Activated B cell treated with CpG ODN at 0.5 μM for 24 hours (primary cell): ENCODE measurements at regions not wholly inside any gene's neighbourhood (a gene's known extent, or its start where the extent isn't known, plus 50 kb on each side); places are given as distances from the start of the nearest gene placed in this dataset.

Experiments used
- ATAC-seq: fragments of 200-7000 bp; cut with Tn5 transposase; one replicate; pipeline ENCODE4 v1.10.0; 2021; ENCODE audit warnings: low read depth, mild to moderate bottlenecking, moderate library complexity
- CTCF ChIA-PET: fragments of 350-600 bp; sonication (Branson Sonifier 250); formaldehyde crosslinking; loops from one replicate; lab custom pipeline; 2021; ENCODE audit warnings: antibody characterized with exemption; lab: Charles Lee
- POLR2A ChIA-PET: fragments of 350-600 bp; sonication (Branson Sonifier 250); formaldehyde crosslinking; loops from one replicate; lab custom pipeline; 2021; ENCODE audit warnings: antibody characterized with exemption; lab: Charles Lee
- DNase-seq: peaks from one replicate; pipeline ENCODE4 v3.0.0; 2022
- H3K27ac Mint-ChIP-seq: one replicate; pipeline ENCODE4 v1.8.0; 2020; ENCODE audit warnings: mixed read lengths
- H3K27me3 Mint-ChIP-seq: one replicate; pipeline ENCODE4 v1.8.0; 2021; ENCODE audit warnings: mixed read lengths
- H3K36me3 Mint-ChIP-seq: one replicate; pipeline ENCODE4 v1.8.0; 2021; ENCODE audit warnings: low read depth, mixed read lengths
- H3K4me1 Mint-ChIP-seq: one replicate; pipeline ENCODE4 v1.8.0; 2021; ENCODE audit warnings: mixed read lengths
- H3K4me3 Mint-ChIP-seq: one replicate; pipeline ENCODE4 v1.8.0; 2020; ENCODE audit warnings: mild to moderate bottlenecking, mixed read lengths
- H3K9me3 Mint-ChIP-seq: one replicate; pipeline ENCODE4 v1.8.0; 2020; ENCODE audit warnings: mixed read lengths
- intact Hi-C: fragments of 100-400 bp; cut with micrococcal nuclease; formaldehyde crosslinking; loops from one replicate; pipeline ENCODE4 v1.15.1; 2024
- TF ChIP-seq, protein P1 (sequence below): fragments of 200-600 bp; IDR thresholded peaks from one replicate; pipeline ENCODE4 v1.8.0; 2022; ENCODE audit warnings: antibody characterized with exemption, mild to moderate bottlenecking

DNA sequence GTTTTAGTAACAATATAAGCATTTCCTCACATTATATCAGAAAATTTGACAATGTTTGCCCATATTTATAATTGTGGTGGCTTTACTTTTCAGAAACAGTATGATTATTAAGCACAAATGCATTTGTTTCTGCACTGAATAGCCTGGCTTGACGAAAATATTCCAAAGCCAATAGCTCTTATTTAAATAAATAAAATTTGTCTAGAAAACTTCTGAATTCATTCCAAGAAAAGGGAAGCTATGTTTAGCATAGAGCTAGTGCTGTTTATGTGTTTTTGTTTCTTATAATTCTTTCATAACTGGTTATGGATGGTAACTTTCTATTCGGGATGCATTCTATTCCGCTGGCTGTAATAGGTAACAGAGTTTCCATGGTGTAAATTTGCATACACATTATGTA lies 268.6 kb downstream of the PTBP2 start:
- no peak overlapping the region for H3K27ac Mint-ChIP-seq
- H3K4me3 Mint-ChIP-seq: no peak overlapping the region
- POLR2A ChIA-PET: no interaction called here
- intact Hi-C loops: no loop called here
- ATAC-seq: no peak
- no peaks in the 10 kb centered on the region for H3K4me1 Mint-ChIP-seq
- DNase-seq: no peak
- no peaks in the 10 kb centered on the region for H3K36me3 Mint-ChIP-seq
- TF ChIP-seq, protein P1, sequence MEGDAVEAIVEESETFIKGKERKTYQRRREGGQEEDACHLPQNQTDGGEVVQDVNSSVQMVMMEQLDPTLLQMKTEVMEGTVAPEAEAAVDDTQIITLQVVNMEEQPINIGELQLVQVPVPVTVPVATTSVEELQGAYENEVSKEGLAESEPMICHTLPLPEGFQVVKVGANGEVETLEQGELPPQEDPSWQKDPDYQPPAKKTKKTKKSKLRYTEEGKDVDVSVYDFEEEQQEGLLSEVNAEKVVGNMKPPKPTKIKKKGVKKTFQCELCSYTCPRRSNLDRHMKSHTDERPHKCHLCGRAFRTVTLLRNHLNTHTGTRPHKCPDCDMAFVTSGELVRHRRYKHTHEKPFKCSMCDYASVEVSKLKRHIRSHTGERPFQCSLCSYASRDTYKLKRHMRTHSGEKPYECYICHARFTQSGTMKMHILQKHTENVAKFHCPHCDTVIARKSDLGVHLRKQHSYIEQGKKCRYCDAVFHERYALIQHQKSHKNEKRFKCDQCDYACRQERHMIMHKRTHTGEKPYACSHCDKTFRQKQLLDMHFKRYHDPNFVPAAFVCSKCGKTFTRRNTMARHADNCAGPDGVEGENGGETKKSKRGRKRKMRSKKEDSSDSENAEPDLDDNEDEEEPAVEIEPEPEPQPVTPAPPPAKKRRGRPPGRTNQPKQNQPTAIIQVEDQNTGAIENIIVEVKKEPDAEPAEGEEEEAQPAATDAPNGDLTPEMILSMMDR: no peak
- H3K9me3 Mint-ChIP-seq: peaks cover 2% of the 10 kb centered on the region
- CTCF ChIA-PET: no interaction called here
- peaks cover 3% of the 10 kb centered on the region for H3K27me3 Mint-ChIP-seq

DNA sequence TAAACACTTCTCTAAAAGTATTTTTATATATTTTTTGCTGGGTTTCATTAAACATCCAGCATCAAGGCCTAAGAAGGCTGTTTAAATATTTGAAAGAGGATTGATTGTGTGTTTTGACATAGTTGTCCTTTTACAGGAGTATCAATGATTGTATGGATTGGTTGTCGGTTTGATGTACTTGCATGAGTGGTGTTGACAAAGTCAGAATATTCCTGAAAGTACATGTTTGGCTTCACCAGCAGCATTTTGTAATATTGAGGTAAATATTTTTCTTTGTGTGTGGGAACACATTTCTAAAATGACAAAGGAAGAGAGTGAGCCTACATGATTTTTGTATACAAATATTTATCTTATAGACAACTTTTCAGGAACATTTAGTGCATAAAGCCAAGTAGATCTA lies 269.7 kb downstream of the PTBP2 start:
- intact Hi-C loops: no loop called here
- no peaks in the 10 kb centered on the region for H3K9me3 Mint-ChIP-seq
- H3K36me3 Mint-ChIP-seq: no peaks in the 10 kb centered on the region
- no peak overlapping the region for H3K27ac Mint-ChIP-seq
- CTCF ChIA-PET: no interaction called here
- peaks cover 3% of the 10 kb centered on the region for H3K27me3 Mint-ChIP-seq
- POLR2A ChIA-PET: no interaction called here
- H3K4me1 Mint-ChIP-seq: no peaks in the 10 kb centered on the region
- DNase-seq: no peak
- no peak overlapping the region for H3K4me3 Mint-ChIP-seq
- TF ChIP-seq, protein P1: no peak
- ATAC-seq: no peak

DNA sequence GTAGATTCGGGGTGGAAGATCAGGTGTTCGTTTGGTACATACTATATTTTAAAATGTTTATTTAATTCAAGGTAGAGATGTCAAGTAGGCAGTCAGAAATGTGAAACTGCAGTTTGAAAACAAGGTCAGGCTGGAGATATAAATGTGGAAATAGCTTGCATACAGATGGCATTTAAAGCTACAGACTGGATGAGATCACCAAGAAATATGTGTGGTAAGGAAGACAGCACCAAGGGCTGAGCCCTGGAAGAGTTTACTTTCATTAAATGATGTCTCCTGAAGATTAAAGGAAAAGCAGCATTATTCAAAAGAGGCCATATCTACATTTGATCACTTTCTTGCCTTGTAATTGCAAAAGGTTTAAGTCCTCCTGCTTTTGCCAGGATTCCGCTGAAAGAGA lies 271.3 kb downstream of the PTBP2 start:
- DNase-seq (no peak), ATAC-seq (no peak)
- CTCF ChIA-PET: no interaction called here
- Mint-ChIP-seq H3K9me3 (no peaks in the 10 kb centered on the region), H3K27ac (no peak overlapping the region), H3K27me3 (peaks cover 3% of the 10 kb centered on the region), H3K36me3 (no peaks in the 10 kb centered on the region), H3K4me3 (no peak overlapping the region), H3K4me1 (no peaks in the 10 kb centered on the region)
- intact Hi-C loops: no loop called here
- POLR2A ChIA-PET: no interaction called here
- TF ChIP-seq, protein P1: no peak

DNA sequence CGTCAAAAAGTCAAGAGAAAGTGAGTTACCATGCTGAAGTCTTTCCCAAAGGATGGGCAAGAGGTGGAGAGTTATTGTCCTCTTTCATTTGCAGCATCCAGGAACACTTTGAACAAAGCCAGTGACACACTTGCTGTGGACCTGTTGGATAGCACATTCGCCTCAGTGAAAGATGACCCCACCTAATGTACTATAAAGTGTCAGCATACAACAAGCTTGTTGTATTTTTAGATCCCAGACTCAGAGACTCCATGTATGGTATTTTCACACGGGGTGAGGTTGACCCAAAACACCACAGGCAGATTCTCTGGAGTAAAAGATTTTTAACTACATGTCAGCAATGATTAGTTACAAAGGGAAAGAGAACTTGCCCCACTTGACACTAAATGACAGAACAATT lies 273.8 kb downstream of the PTBP2 start:
- H3K4me1 Mint-ChIP-seq: no peaks in the 10 kb centered on the region
- ATAC-seq: no peak
- H3K27ac Mint-ChIP-seq: no peak overlapping the region
- no peaks in the 10 kb centered on the region for H3K9me3 Mint-ChIP-seq
- no peaks in the 10 kb centered on the region for H3K27me3 Mint-ChIP-seq
- H3K36me3 Mint-ChIP-seq: no peaks in the 10 kb centered on the region
- no peak for DNase-seq
- TF ChIP-seq, protein P1: no peak
- intact Hi-C loops: no loop called here
- ChIA-PET POLR2A (no interaction called here), CTCF (no interaction called here)
- no peak overlapping the region for H3K4me3 Mint-ChIP-seq

DNA sequence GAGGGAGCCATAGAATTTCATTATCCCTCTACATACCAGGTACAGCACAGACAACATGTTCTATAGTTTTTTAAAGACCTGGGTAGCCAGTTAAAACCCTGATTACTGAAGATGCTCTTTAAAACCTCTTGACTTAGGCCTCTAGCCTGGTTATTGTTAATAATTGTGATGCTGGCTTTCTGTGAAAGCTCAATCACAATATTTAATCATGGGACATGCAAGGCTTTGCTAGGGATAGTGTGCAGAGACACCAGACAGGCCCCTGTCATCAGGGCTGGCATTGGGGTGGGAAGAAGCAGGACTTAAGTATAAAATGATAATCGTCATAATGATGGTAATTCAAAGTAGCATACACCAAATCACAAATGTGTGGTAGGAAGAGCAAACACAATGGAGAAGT lies 274.4 kb downstream of the PTBP2 start:
- ATAC-seq (no peak), DNase-seq (no peak)
- Mint-ChIP-seq H3K27me3 (no peaks in the 10 kb centered on the region), H3K27ac (no peak overlapping the region), H3K4me1 (no peaks in the 10 kb centered on the region), H3K9me3 (no peaks in the 10 kb centered on the region), H3K36me3 (no peaks in the 10 kb centered on the region), H3K4me3 (no peak overlapping the region)
- intact Hi-C loops: no loop called here
- TF ChIP-seq, protein P1: no peak
- POLR2A ChIA-PET: no interaction called here
- CTCF ChIA-PET: no interaction called here
